ENCODE measurements at regions not wholly inside any gene's neighbourhood (a gene's known extent, or its start where the extent isn't known, plus 50 kb on each side); places are given as distances from the start of the nearest gene placed in this dataset.
A peak's percentile ranks its signal among the peaks of the same experiment; 100 is the strongest.

GRCh38 chr2:235141411-235142128, 189.8 kb downstream of the SH3BP4 start:
- no peak overlapping the region for H3K4me3 ChIP-seq (ENCODE audit: low read depth, poor library complexity, severe bottlenecking)
- 75 to 78% methylated on average over 12 of the region's 12 CpGs for WGBS, 2 donors
- TF ChIP-seq CTCF (IDR thresholded peaks at IDR 0.05) (no peak), POLR2A (IDR thresholded peaks at IDR 0.05) (no peak)
- peak in 1 of 2 donors; percentile 62 for DNase-seq (ENCODE audit: low spot score in 2 of 2)
- intact Hi-C loops (cut with DNase I; ENCODE audit: low total_unique reads): no loop called here

DNA sequence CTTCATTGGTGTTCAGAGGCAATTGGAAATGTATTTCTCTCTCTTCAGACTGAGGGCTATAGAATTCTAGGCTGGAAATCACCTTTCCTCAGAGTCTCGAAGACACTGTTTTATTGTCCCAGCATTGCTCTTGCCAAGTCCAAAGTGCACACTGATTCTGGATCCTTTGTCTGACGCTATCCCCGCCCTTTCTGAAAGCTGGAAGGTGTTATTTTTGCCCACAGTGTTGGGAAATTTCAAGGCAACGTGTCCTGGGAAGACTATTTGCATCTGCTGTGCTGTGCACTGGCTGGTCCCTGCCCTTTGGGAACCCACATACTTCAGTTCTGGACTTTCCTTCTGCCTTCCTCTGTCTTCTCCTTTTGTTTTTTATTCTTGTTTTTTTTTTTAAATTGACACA, 190.8 kb downstream of the SH3BP4 start:
- 41 to 57% methylated on average over 4 of the region's 4 CpGs for WGBS, 2 donors
- DNase-seq (ENCODE audit: low spot score in 2 of 2): no peak
- intact Hi-C loops (cut with DNase I; ENCODE audit: low total_unique reads): no loop called here
- H3K4me3 ChIP-seq (ENCODE audit: low read depth, poor library complexity, severe bottlenecking): no peak overlapping the region
- TF ChIP-seq CTCF (IDR thresholded peaks at IDR 0.05): no peak

DNA sequence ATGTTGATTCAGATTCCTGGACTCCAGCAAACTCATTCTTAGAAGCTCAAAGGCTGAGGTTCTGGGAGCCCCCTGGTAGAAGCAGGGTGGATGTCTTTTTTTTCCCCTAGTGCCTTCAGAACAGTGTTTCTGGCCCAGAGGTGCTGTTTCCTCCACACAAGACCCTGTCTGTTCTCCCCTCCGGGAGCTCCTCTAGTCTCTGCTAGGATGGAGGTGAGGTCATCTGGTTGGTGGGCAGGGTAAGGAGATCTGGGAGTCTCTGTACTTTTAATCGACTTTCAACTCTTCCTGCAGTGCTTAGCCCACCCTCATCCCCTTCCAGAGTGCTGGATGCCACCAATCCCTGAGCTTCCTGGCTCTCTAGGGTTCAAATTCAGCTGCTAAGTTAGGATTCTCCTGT, 192.0 kb downstream of the SH3BP4 start:
- peak in 1 of 2 donors; percentile 46 for DNase-seq (ENCODE audit: low spot score in 2 of 2)
- WGBS, 2 donors: 66 to 75% methylated on average over 2 of the region's 2 CpGs
- H3K4me3 ChIP-seq (ENCODE audit: low read depth, poor library complexity, severe bottlenecking): no peak overlapping the region
- intact Hi-C loops (cut with DNase I; ENCODE audit: low total_unique reads): no loop called here
- TF ChIP-seq POLR2A (IDR thresholded peaks at IDR 0.05) (no peak), CTCF (IDR thresholded peaks at IDR 0.05) (no peak)

DNA sequence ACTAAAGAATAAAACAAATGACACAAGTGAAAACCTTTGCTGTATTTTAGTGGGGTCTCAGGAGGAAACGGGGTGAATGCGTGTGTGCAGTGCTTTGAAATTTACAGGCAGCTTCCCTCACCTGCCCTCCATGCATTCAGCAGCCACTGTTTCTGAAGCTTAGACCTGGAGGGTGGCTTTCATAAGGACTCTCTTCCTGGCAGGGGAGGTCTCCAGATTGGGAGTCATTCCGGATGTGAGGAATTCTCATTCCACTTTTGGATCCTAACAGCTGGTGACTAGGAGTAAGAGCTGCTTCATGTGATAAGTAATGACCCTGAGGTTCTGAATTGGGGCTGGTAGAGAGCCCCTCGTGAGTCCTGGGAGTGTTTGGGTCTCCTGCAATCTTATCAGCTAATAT, 192.5 kb downstream of the SH3BP4 start:
- TF ChIP-seq POLR2A (IDR thresholded peaks at IDR 0.05) (no peak), CTCF (IDR thresholded peaks at IDR 0.05) (no peak)
- WGBS, 2 donors: 88 to 91% methylated on average over 4 of the region's 4 CpGs
- peak in 1 of 2 donors; percentile 23 for DNase-seq (ENCODE audit: low spot score in 2 of 2)
- intact Hi-C loops (cut with DNase I; ENCODE audit: low total_unique reads): no loop called here
- H3K4me3 ChIP-seq (ENCODE audit: low read depth, poor library complexity, severe bottlenecking): no peak overlapping the region

- WGBS, 2 donors: 72 to 83% methylated on average over 1 of the region's 1 CpG
- DNase-seq (ENCODE audit: low spot score in 2 of 2): no peak
- TF ChIP-seq POLR2A (IDR thresholded peaks at IDR 0.05) (no peak), CTCF (IDR thresholded peaks at IDR 0.05) (no peak)
- intact Hi-C loops (cut with DNase I; ENCODE audit: low total_unique reads): no loop called here
- H3K4me3 ChIP-seq (ENCODE audit: low read depth, poor library complexity, severe bottlenecking): no peak overlapping the region
These were observed 194.4 kb downstream of the SH3BP4 start for GRCh38 chr2:235146206-235146605.
